HG02610 (cell line): ENCODE measurements at regions not wholly inside any gene's neighbourhood (a gene's known extent, or its start where the extent isn't known, plus 50 kb on each side); places are given as distances from the start of the nearest gene placed in this dataset.

Experiments used
- ATAC-seq: cut with Tn5 transposase; IDR thresholded peaks from one replicate; pipeline ENCODE4 v1.9.1; 2021; ENCODE audit warnings: mild to moderate bottlenecking, moderate library complexity; ENCODE audit not compliant: unreplicated experiment

DNA sequence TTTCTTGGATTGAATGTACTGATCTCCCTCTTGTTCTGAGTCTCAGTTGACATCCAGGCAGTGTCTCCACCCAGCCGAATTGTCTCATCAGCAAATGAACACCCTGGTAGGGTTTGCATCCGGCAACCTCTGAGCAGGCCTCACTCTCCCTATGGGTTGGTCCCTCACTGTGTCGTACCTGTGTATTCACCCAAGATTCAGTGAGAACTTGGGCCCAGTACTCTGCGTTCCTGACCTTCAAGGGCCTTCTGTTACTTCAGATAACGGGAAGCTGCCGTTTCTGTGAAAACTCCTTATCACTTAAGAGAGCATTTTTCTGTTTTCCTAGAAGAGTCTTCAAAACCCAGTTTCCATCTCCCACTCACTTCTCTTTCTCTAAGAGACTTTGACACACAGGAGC is 915.6 kb downstream of the TBC1D22A start:
- ATAC-seq = no peak

DNA sequence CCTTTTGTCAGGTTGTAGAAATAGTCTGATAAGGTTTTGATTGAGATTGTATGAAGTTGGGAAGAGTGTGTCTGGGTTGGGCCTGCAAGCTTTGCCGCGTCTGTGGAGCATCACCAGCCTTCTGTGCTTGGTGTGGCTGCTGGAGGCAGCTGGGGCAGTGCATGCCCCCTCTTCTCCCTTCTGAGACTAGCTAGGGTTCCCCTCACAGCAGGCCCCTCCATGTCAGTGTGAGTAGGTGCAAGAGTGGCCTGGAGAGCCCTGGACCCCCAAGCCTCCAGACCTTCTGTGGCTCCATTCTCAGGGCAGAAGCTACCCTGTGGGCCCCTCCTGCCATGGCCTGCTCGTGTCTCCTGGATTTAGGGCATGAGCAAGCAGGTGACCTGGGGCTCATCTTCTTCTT is 914.2 kb downstream of the TBC1D22A start:
- no peak for ATAC-seq

DNA sequence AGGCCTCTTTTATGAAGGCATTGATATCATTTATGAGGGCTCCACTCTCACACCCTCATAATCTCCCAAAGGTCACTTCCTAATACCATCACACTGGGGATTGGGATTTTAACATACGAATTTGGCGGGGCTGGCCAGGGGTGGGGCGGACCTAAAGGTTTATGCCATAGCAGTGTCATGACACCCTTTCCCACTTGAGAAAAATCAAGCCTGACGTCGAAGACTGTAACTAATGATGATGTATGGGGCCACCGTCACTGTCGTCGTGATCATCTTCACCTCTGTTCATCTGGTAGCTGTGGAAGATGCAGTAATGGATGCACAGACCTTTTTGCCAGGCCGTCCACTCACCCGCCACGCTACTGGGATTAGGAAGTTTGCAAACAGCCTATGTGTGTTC is 912.1 kb downstream of the TBC1D22A start:
- no peak for ATAC-seq

DNA sequence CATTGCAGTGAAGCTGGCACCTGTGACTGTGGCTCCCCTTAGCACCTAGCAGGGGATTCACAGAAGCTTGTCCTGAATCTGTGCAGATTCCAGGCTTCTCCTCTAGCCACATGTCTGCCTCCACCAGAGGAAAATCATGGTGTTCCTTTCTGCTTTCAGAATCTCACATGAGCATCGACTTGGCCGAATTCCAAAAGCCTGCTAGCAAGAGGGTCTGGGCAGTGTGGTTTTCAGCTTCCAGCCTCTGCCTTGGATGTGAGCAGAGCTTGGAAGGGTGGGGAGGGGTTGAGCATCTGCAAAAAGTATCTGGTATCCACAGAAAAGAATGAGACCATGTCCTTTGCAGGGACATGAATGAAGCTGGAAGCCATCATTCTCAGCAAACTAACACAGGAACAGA is 911.1 kb downstream of the TBC1D22A start:
- no peak for ATAC-seq

DNA sequence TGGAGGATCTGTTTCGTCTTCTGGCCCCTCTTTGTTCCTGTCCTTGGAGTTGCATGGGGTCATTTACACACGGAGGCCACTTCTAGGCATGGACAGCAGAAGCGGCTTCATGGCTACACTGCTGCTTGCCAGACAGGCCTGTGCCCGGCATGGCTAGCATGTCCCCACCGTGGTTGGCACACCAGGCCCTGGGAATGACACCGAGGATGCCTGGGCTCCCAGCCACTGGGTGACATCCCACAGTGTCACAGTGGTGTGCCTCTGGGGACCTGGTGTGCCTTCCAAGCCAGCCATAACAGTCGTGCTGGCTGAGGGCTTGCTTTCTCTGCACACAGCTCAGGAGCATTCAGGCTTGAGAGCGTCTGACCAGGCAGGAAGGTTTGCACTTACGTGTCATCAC is 910.1 kb downstream of the TBC1D22A start:
- ATAC-seq = no peak

DNA sequence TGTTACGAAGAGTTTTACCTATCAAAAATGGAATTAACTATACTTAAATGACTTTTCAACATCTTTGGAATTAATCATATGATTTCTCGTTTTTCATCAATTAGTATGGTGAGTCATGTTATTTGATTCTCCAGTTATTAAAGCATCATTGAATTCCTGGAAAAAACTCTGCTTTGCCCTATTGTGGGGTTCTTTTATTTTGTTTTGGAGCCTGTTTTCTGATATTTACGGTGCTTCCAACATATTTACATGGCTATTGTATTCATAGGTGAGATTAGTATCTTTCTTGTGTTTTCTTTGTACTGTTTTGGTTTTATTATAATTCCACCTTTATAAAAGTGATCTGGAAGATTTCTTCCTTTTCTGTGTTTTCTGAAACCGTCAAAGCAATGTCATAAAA is 902.7 kb downstream of the TBC1D22A start:
- ATAC-seq = no peak

DNA sequence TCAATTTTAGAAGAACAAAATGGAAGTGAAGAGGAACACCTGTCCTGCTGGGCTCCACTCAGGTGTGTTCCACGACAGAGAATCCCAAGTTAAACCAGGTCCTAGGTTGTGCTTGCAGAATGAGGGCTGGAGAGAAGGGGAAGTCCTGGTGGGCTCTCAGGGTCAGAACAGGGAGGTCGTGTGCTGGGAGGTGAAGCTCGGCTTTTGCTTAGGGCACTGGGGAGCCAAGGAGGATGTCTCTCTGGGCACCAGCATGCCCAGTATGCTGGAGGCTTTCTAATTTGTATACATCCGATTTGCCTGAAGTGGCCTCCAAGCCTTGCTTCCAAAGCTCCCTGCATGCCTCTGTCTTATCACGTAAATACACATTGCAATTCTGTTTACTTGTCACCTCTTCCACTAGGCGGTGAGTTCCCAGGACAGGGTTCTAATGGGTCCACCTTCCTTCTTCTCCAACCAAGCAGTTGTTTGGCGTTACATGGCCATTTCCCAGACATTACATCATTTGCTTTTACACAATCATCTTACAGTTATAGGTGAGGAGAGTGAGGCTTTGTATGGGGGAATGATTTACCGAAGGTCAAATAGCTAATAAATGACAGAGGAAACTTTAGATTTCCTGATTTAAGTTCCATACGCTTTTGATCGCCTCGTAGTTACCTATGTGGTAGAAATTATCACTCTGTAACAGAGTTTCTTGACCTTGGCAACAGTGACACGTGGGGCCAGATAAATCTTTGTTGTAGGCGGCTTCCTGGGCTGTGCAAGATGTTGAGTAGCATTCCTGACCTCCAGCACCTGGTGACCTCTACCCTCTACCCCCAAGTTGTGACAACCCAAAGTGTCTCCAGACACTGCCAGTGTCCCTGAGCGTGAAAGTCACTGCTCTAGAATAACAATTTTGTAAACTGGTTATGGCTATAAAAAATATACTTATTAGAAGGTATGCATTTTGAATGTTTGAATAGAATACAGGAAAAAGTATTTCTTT is 901.5 kb downstream of the TBC1D22A start:
- ATAC-seq = no peak

DNA sequence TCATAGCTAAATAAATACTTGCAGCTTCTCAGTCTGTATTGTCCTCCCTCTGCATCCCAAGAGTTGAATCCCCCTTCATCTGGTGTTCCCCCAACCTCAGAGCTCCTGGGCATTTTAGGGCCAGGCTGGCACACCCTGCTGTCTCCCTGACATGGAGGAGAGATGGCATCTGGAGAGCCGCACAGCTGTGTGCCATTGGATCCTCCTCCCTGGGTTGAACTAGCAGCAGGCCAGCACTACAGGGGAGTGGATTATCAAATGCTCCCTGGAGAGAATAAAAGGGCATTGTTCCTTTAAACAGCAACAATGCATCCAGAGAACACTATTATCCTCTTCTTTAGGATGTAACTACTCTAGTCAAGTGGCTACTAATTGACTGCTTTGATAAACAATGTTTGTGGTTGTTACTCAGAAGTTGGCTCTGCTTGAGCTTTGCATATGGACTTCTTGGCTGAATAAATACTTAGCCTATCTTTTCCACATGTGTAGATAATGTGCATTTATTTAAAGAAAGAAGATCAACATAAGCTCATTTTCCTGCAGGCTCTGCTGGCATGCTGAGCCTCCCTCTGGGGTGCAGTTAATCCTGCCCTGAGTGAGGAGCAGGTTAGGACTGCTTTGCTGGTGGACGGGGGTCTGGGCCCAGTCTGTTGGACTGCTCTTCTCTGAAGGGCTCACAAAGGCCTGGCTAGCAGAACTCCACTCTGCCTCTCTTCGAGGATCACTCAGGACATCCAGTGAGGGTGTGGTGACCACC is 897.2 kb downstream of the TBC1D22A start:
- no peak for ATAC-seq

DNA sequence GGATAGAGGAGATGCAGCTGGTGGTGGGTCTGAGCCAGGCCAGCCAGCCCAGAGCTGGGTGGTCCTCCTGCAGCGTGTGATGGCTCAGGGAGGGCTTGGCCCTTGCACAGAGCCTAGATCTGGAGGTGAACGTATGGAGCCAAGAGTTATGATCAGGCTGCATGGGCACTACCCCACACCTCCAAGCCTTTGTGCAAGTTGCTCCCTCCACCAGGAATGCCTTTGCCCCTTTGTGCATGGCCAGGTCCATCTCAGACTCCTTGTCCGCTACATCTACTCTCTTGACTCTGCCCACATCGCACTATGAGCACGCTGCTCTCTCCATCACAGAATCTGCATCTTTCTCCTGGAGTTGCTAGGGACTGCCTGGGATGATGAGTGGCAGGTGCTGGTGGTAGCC is 895.7 kb downstream of the TBC1D22A start:
- ATAC-seq = no peak

DNA sequence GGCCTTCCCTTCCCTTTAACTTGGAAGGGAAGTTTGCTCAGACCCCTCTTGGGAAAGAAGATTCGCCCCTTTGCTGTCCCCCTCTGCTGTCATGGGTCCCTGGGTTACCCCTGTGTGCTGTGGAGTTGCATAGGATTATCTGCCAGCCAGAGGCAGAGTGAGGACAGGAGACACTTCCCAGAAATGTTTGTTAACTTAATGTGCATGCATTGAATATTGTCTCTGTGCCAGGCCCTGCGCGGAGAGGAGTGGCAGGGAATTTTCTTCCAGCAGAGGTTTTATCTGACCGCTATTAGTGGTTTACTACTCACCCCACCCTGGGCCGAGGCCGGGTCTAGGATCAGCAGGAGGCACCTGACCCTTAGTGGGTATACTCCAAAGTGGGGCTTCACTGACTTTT is 894.8 kb downstream of the TBC1D22A start:
- ATAC-seq = no peak

DNA sequence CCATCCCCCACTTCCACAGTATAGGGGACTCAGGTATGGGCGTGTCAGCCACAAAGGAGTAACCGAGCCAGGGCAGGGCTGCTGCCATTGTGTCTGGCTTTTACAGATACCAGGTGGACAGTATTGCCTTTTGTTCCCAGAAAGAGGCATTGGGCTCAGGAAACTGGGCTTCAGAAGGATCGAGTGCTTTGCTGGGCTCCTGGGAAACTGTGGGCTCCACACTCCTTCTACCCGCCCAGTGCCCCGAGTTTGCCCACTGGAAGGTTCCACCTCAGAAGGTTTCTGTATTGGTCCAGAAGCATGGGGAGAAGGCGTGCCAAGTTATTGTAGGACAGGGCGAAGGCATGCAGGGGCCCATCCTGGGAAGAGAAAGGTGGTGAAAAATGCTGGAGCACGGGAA is 894.4 kb downstream of the TBC1D22A start:
- no peak for ATAC-seq

DNA sequence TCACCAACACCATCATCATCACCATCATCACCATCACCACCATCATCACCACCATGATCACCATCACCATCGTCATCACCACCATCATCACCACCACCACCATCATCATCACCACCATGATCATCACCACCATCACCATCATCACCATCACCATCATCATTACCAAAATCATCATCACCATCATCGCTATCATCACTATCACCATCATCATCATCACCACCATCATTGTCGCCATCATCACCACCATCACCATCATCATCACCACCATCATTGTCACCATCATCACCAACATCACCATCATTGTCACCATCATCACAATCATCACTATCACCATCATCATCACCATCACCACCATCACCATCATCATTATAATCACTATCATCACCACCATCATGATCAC is 893.5 kb downstream of the TBC1D22A start:
- ATAC-seq = no peak

DNA sequence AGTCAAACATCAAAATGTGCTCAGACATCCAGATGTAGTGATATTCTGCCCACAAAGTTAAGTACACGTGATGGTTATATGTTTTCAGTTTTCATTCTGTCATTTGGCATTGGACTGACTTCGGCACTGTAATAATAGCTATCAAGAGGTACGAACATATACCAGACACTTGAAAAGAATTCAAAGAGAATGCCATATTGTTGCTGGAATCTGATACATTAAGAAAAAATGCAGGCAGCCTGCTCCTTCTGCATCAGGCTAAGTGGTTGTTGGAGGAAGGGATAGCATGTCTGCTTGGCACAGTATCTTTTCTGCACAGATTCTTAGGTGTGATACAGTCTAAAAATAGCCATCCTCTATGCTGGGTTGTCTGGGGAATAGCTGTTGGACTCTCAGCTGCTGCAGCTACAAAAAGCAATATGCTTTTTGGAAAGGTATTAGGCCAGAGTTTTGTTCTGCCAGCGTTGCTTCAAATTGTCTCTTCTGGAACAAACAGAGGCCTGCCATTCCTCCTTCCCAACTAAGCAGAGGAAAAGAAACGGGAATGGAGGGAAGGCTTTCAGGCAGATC is 892.6 kb downstream of the TBC1D22A start:
- no peak for ATAC-seq

DNA sequence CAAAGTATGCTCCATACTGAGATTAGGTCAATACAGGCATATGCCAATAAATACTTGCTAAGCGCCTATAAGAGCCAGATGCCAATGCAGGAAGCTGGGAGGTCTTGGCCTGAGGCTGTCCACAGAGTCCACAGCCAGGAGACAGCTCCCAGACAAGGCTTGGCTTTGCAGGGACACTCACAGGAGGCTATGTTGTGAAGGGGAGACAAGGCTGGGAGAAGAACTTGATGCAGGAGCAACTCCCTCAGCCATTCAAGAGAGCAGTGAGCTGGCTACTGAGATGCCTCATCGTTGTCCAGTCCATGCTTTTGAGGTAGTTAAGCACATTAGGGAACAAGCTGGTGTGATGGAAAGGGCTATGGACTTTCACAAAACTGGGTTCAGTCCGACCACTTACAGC is 891.5 kb downstream of the TBC1D22A start:
- ATAC-seq = no peak

DNA sequence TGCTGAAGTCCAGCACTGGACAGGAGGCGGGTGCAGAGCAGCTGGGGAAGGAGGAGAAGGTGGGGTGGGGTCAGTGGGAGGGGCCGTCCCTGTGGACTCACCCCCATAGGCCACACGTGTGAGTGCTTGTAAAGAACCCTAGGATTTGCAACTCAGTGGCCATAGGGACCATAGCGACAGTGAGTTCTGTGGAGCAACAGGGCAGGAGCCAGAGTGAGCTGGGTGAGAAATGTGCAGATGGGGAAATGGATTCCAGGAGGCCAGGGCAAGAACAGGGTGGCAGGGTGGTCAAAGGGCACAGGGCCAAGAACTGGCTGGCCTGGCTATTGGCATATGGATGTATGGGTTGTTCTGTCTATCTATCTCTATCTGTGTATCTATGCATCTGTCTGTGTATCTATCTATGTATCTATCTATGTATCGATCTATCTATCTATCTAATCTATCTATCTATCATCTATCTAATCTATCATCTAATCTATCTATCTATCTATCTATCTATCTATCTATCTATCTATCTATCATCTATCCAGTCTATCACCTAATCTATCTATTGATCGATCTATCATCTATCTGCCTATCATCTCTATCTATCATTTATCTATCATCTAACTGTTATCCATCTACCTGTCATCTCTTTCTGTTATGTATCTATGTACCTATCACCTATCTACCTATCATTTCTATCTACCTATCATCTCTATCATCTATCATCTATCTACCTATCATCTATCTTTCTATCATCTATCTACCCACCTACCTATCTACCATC is 889.0 kb downstream of the TBC1D22A start:
- no peak for ATAC-seq

DNA sequence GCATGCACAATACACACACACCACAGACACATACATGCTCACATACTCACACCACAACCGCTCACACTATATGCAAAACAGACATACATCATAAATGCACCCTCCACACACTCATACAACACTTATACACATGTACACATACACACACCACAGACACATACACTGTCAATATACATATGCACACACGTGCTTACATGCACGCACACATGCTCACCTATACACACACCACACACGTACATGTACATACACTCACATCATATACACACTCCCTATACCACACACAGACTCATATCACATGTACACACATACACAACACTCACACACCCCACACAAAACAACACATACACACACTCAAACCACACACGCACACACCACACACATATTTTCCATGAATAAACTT is 885.3 kb downstream of the TBC1D22A start:
- no peak for ATAC-seq

DNA sequence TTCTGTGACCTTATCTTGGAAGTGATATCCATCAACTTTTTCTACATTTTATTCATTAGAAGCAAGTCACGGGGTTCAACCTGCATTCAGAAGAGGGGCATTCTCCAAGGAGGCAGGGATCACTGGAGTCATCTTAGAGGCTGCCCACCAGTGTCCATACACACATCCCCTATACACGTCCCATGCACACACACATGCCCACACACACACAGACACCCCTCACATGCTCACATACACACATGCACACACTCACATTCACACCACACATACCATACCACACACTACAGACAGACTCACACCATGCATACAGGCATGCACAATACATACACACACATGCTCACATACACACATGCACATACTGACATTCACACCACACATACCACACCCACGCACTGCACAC is 884.7 kb downstream of the TBC1D22A start:
- ATAC-seq = no peak

DNA sequence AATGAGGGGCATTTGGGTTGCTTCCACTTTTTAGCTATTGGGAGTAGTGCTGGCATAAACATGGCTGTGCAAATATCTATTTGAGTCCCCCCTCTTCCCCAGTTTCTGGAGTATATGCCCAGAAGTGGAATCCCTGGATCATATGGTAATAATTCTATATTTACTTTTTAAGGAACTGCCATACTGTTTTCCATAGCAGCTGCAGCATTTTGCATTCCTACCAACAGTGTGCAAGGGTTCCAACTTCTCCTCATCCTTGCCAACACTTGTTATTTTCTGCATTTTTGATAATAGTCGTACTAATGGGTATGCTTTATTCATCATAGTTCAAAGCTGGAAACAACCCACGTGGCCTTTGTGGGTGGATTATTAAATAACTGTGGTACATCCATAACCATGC is 883.5 kb downstream of the TBC1D22A start:
- ATAC-seq = no peak

DNA sequence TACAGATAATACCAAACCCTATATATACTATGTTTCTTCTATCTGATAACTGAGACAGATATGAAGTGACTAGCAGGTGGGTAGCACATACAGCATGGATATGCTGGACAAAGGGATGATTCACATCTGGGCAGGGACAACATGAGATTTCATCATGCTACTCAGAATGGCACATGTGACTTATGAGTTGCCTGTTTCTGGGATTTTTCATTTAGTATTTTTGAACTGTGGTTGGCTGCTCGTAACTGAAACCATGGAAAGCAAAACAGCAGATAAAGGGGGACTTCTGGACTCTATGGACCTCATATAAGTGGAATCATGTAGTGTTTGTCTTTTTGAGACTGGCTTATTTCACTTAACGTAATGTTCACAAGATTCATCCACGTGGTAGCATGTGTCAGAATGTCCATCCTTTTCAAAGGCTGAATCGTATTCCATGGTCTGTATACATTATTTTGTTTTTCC is 883.0 kb downstream of the TBC1D22A start:
- no peak for ATAC-seq

DNA sequence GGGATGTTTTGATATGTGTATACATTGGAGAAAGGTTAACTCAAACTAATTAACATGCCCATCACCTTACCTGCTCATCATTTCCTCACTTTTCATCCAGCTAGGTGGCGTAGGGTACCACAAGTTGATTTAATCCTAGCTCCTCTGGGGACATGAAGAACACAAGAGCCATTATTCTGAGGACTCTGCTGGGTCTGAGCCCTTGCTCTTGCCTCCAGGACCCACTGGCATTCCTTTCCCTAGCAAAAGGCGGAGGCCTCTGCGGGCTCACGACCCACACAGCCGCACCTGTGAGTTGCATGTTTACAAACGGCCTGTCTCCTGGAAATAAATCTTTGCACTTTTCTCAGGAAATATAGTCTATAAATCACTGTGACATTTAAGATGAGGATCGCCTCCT is 871.9 kb downstream of the TBC1D22A start:
- no peak for ATAC-seq

DNA sequence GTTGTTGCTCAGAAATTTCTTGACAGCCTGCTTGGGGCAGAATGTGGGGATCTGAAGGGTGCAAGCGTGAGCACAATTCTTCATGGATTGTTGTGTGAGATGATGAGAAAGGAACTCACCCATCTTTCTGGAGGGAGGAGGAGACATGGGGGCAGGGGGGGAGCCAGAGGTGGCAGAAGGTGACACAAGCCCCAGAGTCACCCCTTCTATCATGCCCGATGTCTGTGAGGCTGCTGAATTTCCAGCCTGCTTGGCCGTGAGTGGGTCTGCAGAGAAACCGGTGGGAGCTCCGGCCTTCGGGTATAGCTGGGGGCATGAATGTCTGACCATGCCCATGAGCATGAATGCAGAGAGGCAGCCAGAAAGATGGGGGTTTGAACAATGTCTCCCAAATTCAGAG is 870.7 kb downstream of the TBC1D22A start:
- no peak for ATAC-seq
